DOHH2 (cell line): ENCODE measurements at regions not wholly inside any gene's neighbourhood (a gene's known extent, or its start where the extent isn't known, plus 50 kb on each side); places are given as distances from the start of the nearest gene placed in this dataset.
"Not testable (repeated sequence)": the region's sequence is repeated elsewhere in the genome, so short reads cannot be mapped to it uniquely, and the experiment has no call there.

Experiments used
- H3F3A ChIP-seq: fragments of 200-600 bp; sonication (generic), shearing (Covaris generic); 2 replicates; pipeline ENCODE4 v1.6.0; 2016; ENCODE audit warnings: antibody characterized with exemption, mild to moderate bottlenecking; ENCODE audit not compliant: control insufficient read depth, insufficient read depth
- H3K27ac ChIP-seq: fragments of 200-600 bp; sonication (generic); 2 replicates; pipeline ENCODE4 v1.5.1; 2014; ENCODE audit warnings: low read depth, mild to moderate bottlenecking, low read length, moderate library complexity
- H3K27me3 ChIP-seq: fragments of 200-600 bp; sonication (generic); 2 replicates; pipeline ENCODE4 v1.6.1; 2014; ENCODE audit warnings: mild to moderate bottlenecking, low read length, mixed read lengths; ENCODE audit not compliant: control insufficient read depth
- H3K36me3 ChIP-seq: fragments of 200-600 bp; sonication (generic); 2 replicates; pipeline ENCODE4 v1.6.1; 2014; ENCODE audit warnings: mild to moderate bottlenecking, low read length, moderate library complexity, mixed read lengths; ENCODE audit not compliant: control insufficient read depth
- H3K4me1 ChIP-seq: fragments of 200-600 bp; sonication (generic); 2 replicates; pipeline ENCODE4 v1.6.1; 2014; ENCODE audit warnings: mild to moderate bottlenecking, low read length, mixed read lengths; ENCODE audit not compliant: control insufficient read depth
- H3K4me2 ChIP-seq: fragments of 200-600 bp; sonication (generic); 2 replicates; pipeline ENCODE4 v1.6.0; 2014; ENCODE audit warnings: mild to moderate bottlenecking, low read length, moderate library complexity
- H3K4me3 ChIP-seq: fragments of 200-600 bp; sonication (generic); 2 replicates; pipeline ENCODE4 v1.5.1; 2014; ENCODE audit warnings: mild to moderate bottlenecking, low read length, mixed read lengths
- H3K79me2 ChIP-seq: fragments of 200-600 bp; sonication (generic); 2 replicates; pipeline ENCODE4 v1.6.1; 2014; ENCODE audit warnings: mild to moderate bottlenecking, low read length, mixed read lengths; ENCODE audit not compliant: control insufficient read depth
- H3K9me2 ChIP-seq: fragments of 200-600 bp; sonication (generic); replicated peaks from 2 replicates; pipeline ENCODE4 v1.6.1; 2014; ENCODE audit warnings: mild to moderate bottlenecking, low read length, mixed read lengths; ENCODE audit not compliant: control insufficient read depth
- H3K9me3 ChIP-seq: fragments of 200-600 bp; sonication (generic); 2 replicates; pipeline ENCODE4 v1.6.1; 2014; ENCODE audit warnings: antibody characterized with exemption, low read length, mixed read lengths; ENCODE audit not compliant: control insufficient read depth, insufficient read depth
- H4K20me1 ChIP-seq: fragments of 200-600 bp; sonication (generic); 2 replicates; pipeline ENCODE4 v1.6.0; 2014; ENCODE audit warnings: low read depth, mild to moderate bottlenecking, antibody characterized with exemption, low read length, moderate library complexity; ENCODE audit not compliant: control insufficient read depth, insufficient read depth
- EZH2phosphoT487 ChIP-seq: fragments of 200-600 bp; sonication (generic); IDR thresholded peaks from 2 replicates; pipeline ENCODE4 v1.6.1; 2017; ENCODE audit warnings: borderline replicate concordance, mild to moderate bottlenecking, antibody characterized with exemption, low read length, moderate library complexity, mixed read lengths
- TF ChIP-seq, protein P1 (sequence below): fragments of 200-600 bp; sonication (generic); IDR thresholded peaks from one replicate; pipeline ENCODE4 v1.5.1; 2014; ENCODE audit warnings: antibody characterized with exemption, mild to moderate bottlenecking, low read depth, low read length; ENCODE audit not compliant: poor library complexity, severe bottlenecking

DNA sequence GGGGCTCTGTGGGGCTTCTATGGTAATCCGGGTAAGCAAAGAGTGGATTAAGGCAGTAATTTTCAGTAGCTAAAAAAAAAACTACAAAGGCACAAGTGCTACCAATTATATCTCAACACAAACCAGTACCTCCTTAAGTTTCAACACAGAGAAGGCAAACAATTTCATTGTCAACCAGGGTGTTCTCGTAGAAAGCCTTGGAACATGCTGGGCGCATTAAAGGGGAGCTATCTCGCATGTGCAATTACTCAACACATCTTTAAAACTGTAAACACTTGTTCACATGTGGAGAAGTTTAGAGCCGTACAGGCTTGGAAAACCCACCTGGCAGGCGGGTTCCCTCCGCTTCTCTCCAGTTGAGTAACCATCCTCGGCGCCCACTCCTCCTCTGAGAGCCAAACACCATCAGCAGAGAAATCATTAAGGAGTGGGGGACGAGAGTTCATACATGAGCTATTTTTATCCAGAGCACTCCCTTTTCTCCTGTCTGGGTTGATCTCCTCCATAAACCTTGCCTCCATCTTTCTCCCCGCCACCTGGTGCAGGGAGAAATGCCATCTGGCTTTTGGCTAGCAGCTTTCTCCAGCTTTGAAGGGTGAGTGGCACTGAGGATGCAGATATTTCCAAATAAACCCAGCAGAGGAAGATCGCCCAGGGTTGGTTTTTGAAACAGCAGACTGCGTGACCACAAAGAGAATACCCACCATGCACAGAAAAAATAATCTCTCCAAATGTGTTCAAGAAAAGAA lies 287.1 kb downstream of the WDR11 start:
- Histone ChIP-seq H3K9me3 (no peaks in the 10 kb centered on the region), H4K20me1 (no peaks in the 10 kb centered on the region), H3K4me3 (no peak overlapping the region), H3K4me2 (no peak overlapping the region), H3K4me1 (no peaks in the 10 kb centered on the region), H3K36me3 (no peaks in the 10 kb centered on the region), H3K27ac (no peak overlapping the region), H3K79me2 (no peaks in the 10 kb centered on the region), H3K27me3 (no peaks in the 10 kb centered on the region), H3K9me2 (no peaks in the 10 kb centered on the region), H3F3A (no peaks in the 10 kb centered on the region)
- TF ChIP-seq EZH2phosphoT487 = no peak
- TF ChIP-seq, protein P1, sequence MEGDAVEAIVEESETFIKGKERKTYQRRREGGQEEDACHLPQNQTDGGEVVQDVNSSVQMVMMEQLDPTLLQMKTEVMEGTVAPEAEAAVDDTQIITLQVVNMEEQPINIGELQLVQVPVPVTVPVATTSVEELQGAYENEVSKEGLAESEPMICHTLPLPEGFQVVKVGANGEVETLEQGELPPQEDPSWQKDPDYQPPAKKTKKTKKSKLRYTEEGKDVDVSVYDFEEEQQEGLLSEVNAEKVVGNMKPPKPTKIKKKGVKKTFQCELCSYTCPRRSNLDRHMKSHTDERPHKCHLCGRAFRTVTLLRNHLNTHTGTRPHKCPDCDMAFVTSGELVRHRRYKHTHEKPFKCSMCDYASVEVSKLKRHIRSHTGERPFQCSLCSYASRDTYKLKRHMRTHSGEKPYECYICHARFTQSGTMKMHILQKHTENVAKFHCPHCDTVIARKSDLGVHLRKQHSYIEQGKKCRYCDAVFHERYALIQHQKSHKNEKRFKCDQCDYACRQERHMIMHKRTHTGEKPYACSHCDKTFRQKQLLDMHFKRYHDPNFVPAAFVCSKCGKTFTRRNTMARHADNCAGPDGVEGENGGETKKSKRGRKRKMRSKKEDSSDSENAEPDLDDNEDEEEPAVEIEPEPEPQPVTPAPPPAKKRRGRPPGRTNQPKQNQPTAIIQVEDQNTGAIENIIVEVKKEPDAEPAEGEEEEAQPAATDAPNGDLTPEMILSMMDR = no peak

DNA sequence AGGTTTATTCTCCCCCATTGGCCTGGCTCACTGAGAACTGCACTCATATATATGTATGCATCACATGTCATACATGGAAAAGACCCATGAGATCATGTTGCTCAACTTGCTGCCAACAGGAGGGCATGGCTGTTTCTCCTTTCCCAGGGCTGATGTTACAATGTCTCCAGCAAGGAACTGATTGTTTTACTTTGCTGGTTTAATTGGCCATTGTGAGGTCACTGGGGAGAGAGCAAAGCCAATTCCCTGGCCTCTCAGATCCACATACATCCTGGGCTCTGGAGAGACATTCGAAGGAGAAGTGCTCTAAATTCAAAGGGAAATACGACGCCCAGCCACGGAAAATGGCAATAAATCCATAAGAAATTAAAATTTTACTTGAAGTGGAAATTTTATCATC lies 287.8 kb downstream of the WDR11 start:
- Histone ChIP-seq H3K4me1 (no peaks in the 10 kb centered on the region), H3K79me2 (no peaks in the 10 kb centered on the region), H3K4me2 (no peak overlapping the region), H3K36me3 (no peaks in the 10 kb centered on the region), H3K9me2 (no peaks in the 10 kb centered on the region), H3K27ac (no peak overlapping the region), H3F3A (no peaks in the 10 kb centered on the region), H3K27me3 (no peaks in the 10 kb centered on the region), H3K4me3 (no peak overlapping the region), H4K20me1 (no peaks in the 10 kb centered on the region), H3K9me3 (peaks cover 3% of the 10 kb centered on the region; the same call in 1 of the 2 replicates)
- no peak for TF ChIP-seq EZH2phosphoT487
- TF ChIP-seq, protein P1 = no peak

DNA sequence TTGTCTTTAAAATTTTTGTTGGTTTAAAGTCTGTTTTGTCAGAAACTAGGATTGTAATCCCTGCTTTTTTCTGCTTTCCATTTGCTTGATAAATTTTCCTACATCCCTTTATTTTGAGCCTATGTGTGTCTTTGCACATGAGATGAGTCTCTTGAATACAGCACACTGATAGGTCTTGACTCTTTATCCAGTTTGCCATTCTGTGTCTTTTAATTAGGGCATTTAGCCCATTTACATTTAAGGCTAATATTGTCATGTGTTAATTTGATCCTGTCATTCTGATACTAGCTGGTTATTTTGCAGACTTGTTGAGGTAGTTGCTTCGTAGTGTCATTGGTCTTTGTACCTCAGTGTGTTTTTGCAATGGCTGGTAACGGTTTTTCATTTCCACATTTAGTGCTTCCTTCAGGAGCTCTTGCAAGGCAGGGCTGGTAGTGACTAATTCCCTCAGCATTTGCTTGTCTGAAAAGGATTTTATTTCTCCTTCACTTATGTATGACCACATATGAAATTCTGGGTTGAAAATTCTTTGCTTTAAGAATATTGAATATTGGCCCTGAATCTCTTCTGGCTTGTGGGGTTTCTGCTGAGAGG lies 294.7 kb downstream of the WDR11 start:
- H3K9me3 ChIP-seq, H3K36me3 ChIP-seq, H3K4me2 ChIP-seq, H3K27me3 ChIP-seq, H3K4me3 ChIP-seq, H3K9me2 ChIP-seq, H4K20me1 ChIP-seq, H3K4me1 ChIP-seq, H3K79me2 ChIP-seq, H3F3A ChIP-seq, H3K27ac ChIP-seq: not testable (repeated sequence)

DNA sequence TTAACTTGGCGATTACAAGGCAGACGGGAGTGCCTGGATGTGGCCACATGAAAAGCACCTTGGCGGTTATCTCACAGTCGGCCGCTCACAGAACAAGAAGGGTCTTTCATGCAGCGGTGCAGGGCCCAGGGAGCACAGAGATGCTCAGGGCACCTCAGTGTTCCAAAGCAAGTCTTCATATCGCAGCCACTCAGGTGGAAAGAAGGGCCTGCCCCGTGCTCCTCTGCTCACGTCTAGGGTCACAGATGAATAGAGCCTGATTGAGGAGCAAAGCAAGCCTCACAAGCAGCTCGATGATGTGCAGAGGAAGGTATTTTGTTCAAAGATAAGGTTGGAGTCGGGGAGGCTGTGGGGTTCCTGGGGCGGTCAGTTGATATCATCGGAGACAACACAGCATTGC lies 297.8 kb downstream of the WDR11 start:
- Histone ChIP-seq H4K20me1 (no peaks in the 10 kb centered on the region), H3F3A (no peaks in the 10 kb centered on the region), H3K9me3 (no peaks in the 10 kb centered on the region), H3K4me3 (no peak overlapping the region), H3K79me2 (no peaks in the 10 kb centered on the region), H3K27me3 (no peaks in the 10 kb centered on the region), H3K4me2 (no peak overlapping the region), H3K9me2 (no peaks in the 10 kb centered on the region), H3K4me1 (no peaks in the 10 kb centered on the region), H3K27ac (no peak overlapping the region), H3K36me3 (no peaks in the 10 kb centered on the region)
- TF ChIP-seq, protein P1 = no peak
- no peak for TF ChIP-seq EZH2phosphoT487
